GM03348 (cell line): ENCODE measurements at regions not wholly inside any gene's neighbourhood (a gene's known extent, or its start where the extent isn't known, plus 50 kb on each side); places are given as distances from the start of the nearest gene placed in this dataset.

Source experiments
- DNase-seq: peaks from one replicate; pipeline ENCODE4 v3.0.0; 2012; ENCODE audit warnings: low spot score

DNA sequence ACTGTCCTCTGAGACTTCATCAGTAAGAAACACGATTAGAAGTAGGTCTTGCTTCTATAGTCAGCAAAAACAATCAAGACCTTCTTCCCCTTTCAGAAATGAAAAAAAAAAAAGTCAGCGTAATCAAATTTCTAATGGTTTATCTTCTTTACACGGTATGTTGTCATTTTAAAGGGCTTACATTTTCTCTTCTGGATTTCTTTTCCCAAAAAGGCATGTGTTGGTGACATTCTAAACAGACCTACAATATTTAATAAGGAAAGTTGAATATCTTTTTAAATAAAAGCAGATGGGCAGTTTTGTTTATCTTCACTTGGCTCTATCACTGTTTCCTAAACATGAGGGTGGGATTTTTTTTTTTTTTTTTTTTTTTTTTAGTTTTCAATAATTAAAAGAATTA, 197.3 kb upstream of the ADAMTS9 start:
- no peak for DNase-seq

GRCh38 chr3:64884536-64884935, 196.7 kb upstream of the ADAMTS9 start:
- no peak for DNase-seq

GRCh38 chr3:64880916-64881315, 193.1 kb upstream of the ADAMTS9 start:
- DNase-seq: no peak

DNA sequence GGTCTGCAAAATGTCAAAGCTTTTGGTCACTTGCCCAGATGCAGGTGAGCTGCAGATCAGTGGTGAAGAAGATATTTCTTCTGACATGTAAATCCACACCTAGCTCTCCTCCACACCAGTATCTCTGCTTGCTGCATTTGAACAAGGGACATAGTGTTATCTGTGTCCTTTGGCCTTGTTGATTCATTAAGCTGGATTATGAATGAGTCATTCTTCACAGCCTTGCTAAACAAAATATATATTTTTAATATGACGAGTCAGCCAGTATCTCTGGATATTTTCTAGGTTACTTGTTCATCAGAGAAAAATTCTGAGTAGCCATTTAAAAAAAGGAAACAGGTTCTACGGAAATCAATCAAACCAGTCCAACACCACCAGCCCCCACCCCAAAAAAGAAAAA, 190.6 kb upstream of the ADAMTS9 start:
- no peak for DNase-seq

- DNase-seq: no peak
These were observed 185.6 kb upstream of the ADAMTS9 start for GRCh38 chr3:64873400-64873799.

DNA sequence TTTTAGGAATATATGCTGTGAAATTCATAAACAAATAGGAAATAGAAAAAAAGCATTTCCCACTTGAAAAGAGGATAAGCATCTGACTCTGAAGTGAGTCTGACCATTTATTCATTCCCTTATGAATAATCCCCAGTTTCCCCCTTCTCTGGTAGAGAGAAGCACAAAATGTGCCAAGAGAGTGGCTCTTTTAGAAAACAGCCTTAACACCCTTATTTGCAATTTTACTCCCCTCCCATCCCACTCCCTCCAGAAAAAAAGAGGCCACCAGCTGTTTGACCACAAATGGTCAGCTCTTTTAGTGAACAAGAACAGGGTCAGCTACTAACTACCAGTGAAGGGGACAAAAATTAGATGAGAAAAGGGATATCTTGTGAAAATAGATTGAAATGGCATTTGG, 184.5 kb upstream of the ADAMTS9 start:
- no peak for DNase-seq

GRCh38 chr3:64871834-64872249, 184.0 kb upstream of the ADAMTS9 start:
- DNase-seq: no peak

DNA sequence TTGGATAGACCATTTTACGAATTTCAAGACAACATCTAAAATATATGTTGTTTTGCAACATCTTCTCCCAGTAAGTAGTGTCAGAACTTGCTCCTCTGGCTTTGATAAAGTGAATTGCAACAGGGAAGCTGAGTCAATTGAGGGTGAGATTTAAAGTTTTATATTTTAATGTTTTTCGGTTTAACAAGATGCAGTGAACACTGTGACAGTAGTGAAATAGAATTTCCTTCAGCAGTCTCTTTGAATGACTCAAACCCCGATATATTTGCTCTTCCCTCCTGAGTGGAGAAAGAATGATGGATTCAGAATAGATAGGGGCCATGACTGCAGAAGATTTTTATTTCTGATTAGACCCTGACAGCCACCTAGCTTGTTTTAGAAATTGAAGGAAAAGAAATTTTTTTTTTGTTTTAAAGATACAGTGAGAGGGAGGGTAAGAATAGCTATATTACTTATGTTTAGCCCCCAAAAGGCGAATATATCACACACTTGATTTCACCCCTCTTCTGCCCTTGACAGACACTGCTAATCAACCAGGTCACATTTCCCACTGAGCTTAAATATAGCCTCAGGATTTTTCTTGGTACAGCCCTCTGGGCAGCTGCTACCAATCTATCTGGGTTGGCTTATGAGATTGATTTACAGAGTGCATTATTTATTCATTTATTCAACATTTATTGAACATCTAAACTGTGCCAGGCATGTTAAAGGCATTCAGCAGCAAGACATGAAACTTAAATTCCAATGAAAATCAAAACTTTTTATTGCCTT, 183.3 kb upstream of the ADAMTS9 start:
- DNase-seq: no peak

- DNase-seq: no peak
These were observed 179.4 kb upstream of the ADAMTS9 start for GRCh38 chr3:64867224-64867623.

DNA sequence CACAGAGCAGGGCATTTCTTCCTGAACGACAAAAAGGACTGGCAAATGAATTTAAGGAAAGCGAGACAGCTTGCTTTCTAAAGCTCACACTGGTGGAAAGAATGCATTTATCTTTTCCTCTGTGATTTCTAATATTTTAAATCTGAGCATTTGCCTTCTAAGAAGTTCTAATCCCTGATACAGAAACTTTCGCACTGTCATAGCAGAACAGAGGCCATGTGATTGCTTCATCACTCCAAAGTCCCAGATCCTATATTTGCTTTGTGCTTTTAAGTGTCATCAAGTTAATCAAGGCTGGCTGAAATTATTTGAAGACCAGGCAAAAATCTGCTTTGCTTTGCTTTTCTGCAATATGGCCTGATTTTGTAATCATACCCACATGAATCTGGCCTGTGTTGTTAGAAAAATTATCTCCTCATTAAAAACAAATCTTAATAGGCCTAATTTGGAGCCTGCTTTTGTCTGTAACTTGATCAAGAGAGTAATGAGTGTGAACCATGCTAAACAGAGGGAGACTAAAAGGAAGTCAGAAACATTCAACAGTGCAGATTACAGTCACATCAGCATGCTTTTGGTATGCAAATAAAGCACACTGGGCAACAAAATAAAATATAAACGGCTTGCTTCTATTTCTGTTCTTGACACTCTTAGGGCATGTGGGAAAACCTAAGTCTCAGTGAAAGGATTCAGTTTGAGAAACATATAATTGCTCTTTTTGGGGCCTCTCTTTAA, 178.2 kb upstream of the ADAMTS9 start:
- DNase-seq: no peak

DNA sequence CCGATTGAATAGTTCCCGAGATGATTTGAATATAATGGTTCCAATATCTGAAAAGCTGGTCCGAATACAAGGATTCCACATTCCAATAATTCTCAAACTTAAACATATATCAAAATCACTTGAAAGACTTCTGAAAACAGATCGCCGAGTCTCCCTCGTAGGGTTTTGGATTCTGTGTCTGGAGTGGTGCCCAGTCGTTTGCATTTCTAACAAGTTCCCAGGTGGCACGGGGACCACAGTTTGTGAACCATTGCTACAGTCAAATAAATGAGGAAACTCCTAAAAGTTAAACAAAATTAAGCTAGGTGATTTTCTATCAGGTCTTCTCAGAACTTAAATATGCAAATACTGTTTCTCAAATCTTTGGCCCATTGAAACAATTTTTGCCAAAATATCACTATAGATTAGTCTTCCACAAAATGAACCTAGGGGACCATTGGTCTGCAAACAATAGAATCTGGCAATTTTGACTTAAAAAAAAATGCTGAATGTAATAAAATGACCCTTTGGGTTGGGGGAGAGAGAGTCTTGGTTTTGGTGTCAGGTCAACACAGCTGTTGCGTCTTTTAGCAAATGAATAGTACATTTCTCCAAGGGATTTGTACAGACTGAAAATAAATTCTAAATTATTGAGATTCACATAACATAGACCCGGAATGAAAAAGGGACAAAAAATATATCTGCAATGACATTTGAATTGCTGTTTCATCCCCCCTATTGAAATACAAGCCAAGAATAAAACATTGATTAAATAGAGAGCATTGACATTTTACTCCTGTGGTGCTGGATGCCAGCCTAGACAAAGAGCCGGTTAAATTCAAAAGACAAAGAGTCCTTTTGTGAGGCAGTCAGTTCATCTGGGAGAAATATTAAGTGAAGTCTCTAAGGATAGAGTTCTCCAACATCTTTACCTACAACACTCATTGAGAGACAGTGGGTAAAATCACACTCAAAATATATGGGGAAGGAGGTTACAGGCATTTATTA, 175.7 kb upstream of the ADAMTS9 start:
- DNase-seq: no peak

GRCh38 chr3:64861684-64862083, 173.9 kb upstream of the ADAMTS9 start:
- DNase-seq: no peak

DNA sequence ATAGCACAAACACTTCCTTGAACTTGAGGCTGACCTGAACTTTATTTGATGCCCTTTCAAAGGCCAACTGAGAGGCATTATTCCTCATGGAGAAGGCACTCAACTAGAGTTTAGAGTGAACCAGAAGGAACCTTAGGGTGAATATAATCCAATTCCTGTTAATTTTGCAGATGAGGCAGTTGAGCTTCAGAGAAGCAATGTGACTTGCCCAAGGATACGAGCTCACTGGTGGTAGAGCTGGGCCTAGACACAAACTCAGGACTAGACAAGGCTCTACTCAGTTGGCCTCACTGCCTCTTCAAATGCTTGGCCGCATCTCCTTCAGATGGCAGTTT, 172.7 kb upstream of the ADAMTS9 start:
- DNase-seq: no peak

- DNase-seq: no peak
These were observed 172.1 kb upstream of the ADAMTS9 start for GRCh38 chr3:64859625-64860535.

DNA sequence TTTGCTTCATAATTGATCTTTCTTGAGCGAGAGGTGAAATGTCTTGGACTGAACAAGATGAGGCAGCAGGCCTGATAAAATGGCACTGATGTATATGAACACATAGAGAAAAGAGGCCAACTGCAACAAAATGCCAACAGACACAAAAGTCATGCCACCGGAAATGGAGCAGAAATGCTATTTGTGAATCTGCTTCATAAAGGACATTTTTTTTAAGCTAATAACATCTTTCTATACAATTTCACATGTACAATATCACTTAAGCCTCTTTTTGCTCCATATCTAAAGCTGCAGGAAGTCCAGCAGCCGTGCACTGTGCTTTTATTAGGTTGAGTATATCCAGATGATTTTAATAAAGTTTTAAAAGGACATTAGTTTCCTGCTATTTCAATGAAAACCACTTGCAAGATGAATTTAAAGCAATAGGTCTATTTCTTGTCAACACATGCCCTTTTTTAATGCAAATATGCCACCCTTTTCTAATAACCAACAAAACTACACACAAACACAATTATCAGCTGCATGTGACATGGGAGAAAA, 169.2 kb upstream of the ADAMTS9 start:
- no peak for DNase-seq

- no peak for DNase-seq
These were observed 168.3 kb upstream of the ADAMTS9 start for GRCh38 chr3:64856106-64856505.

DNA sequence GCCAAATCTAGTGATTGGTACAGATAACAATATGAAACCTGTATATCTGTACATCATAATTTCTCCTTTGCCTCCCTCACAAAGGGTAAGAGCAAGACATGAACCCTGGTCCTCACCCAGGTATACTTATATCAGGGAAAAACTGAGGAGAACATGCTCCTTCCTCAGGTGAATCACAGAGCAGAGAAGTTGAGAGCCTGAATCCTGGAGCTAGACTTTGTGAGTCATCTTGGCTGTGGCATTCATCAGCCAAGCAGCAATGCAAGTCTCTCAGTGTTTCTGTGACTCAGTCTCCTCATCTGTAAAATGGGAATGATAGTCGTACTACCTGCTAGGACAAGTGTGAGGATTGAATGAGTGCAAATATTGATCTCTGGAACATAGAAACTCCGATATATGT, 165.7 kb upstream of the ADAMTS9 start:
- DNase-seq: no peak

- no peak for DNase-seq
These were observed 164.9 kb upstream of the ADAMTS9 start for GRCh38 chr3:64852738-64853137.

DNA sequence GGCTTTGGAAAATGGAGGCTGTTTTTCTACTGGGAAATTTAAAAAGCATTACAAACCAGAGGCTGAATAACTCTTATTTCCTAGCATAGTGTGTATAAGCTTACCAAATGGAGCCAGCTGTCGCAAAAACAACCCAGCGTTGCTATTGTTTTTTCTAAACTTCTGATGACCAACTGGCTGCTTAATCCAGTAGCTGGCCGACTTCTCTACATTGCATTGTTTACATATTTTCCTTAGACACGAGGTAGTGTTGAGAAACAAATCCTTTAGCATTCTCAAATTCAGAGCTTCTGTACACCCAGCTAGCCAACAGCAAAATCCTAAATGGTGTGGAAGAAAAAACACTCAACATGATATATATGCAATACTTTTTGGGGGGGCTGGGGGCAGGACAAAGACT, 161.0 kb upstream of the ADAMTS9 start:
- no peak for DNase-seq

DNA sequence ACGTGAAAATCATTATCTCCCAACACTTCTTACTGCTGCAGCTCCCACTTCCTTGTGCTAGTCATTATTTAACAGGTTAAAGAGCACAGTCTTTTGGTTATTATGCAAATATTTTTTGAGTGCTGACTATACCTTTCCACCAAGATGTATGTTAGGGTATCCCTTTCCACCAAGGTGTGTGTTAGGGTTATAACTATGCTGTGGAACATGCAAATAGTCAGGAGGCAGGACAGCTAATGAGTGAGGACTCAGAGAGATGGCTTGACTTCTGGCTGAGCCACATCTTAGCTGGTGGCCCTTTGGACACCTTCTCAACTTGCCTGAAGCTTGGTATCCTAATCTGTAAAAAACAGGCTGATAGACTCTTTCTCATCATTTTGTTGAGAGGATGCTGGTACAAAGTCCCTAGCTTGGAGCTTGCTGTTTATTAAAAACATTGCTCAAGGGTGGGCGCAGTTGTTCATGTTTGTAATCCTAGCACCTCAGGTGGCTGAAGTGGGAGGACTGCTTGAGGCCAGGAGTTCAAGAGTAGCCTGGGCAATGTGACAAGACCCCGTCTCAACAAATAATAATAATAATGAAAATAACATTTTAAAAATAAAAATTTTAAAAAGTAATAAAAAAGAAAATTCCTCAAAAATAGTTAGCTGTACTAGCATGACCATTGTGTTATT, 160.5 kb upstream of the ADAMTS9 start:
- no peak for DNase-seq

GRCh38 chr3:64844558-64844957, 156.8 kb upstream of the ADAMTS9 start:
- no peak for DNase-seq
